HG03565 (cell line): ENCODE measurements at regions not wholly inside any gene's neighbourhood (a gene's known extent, or its start where the extent isn't known, plus 50 kb on each side); places are given as distances from the start of the nearest gene placed in this dataset.
"Not testable (repeated sequence)": the region's sequence is repeated elsewhere in the genome, so short reads cannot be mapped to it uniquely, and the experiment has no call there.

Experiments used
- ATAC-seq: cut with Tn5 transposase; IDR thresholded peaks from one replicate; pipeline ENCODE4 v1.9.1; 2021; ENCODE audit warnings: mild to moderate bottlenecking, moderate library complexity; ENCODE audit not compliant: unreplicated experiment

- ATAC-seq, result no peak
Measured at GRCh38 chr4:131098976-131099375, 2003.0 kb downstream of the C4orf33 start.

- no peak for ATAC-seq
Measured at GRCh38 chr4:131113273-131113672, 2017.3 kb downstream of the C4orf33 start.

- no peak for ATAC-seq
Measured at GRCh38 chr4:131113704-131114103, 2017.8 kb downstream of the C4orf33 start.

GRCh38 chr4:131119661-131120060 is 2023.7 kb downstream of the C4orf33 start:
- ATAC-seq, result no peak

GRCh38 chr4:131137196-131137595 is 2011.9 kb upstream of the PCDH10 start:
- ATAC-seq, result no peak

- no peak for ATAC-seq
Measured at GRCh38 chr4:131159261-131159660, 1989.8 kb upstream of the PCDH10 start.

- no peak for ATAC-seq
Measured at GRCh38 chr4:131192318-131192717, 1956.8 kb upstream of the PCDH10 start.

GRCh38 chr4:131207589-131207988 is 1941.5 kb upstream of the PCDH10 start:
- ATAC-seq, result no peak

- ATAC-seq, result no peak
Measured at GRCh38 chr4:131248314-131248713, 1900.8 kb upstream of the PCDH10 start.

GRCh38 chr4:131251321-131251720 is 1897.8 kb upstream of the PCDH10 start:
- no peak for ATAC-seq

- no peak for ATAC-seq
Measured at GRCh38 chr4:131257241-131257640, 1891.9 kb upstream of the PCDH10 start.

GRCh38 chr4:131258361-131258760 is 1890.7 kb upstream of the PCDH10 start:
- ATAC-seq, result no peak

- ATAC-seq, result no peak
Measured at GRCh38 chr4:131288441-131288840, 1860.7 kb upstream of the PCDH10 start.

- no peak for ATAC-seq
Measured at GRCh38 chr4:131296192-131296591, 1852.9 kb upstream of the PCDH10 start.

- no peak for ATAC-seq
Measured at GRCh38 chr4:131302108-131302507, 1847.0 kb upstream of the PCDH10 start.

- no peak for ATAC-seq
Measured at GRCh38 chr4:131304686-131305085, 1844.4 kb upstream of the PCDH10 start.

- no peak for ATAC-seq
Measured at GRCh38 chr4:131309628-131310027, 1839.5 kb upstream of the PCDH10 start.

GRCh38 chr4:131316086-131316485 is 1833.0 kb upstream of the PCDH10 start:
- ATAC-seq, result no peak

- no peak for ATAC-seq
Measured at GRCh38 chr4:131337936-131338335, 1811.2 kb upstream of the PCDH10 start.

GRCh38 chr4:131339137-131339536 is 1810.0 kb upstream of the PCDH10 start:
- no peak for ATAC-seq

- ATAC-seq, result no peak
Measured at GRCh38 chr4:131344761-131345160, 1804.3 kb upstream of the PCDH10 start.

- no peak for ATAC-seq
Measured at GRCh38 chr4:131347816-131348215, 1801.3 kb upstream of the PCDH10 start.

GRCh38 chr4:131348263-131348662 is 1800.8 kb upstream of the PCDH10 start:
- peak; percentile 86 for ATAC-seq

GRCh38 chr4:131352371-131352770 is 1796.7 kb upstream of the PCDH10 start:
- not testable (repeated sequence) for ATAC-seq
